CD4-positive, alpha-beta T cell (primary cell): ENCODE measurements at regions not wholly inside any gene's neighbourhood (a gene's known extent, or its start where the extent isn't known, plus 50 kb on each side); places are given as distances from the start of the nearest gene placed in this dataset.

Experiments
- ATAC-seq: fragments of 200-7000 bp; cut with Tn5 transposase; one replicate; pipeline ENCODE4 v1.10.0; 2022; ENCODE audit warnings: mild to moderate bottlenecking; ENCODE audit not compliant: poor library complexity
- CTCF ChIA-PET: fragments of 350-600 bp; sonication (Branson Sonifier 250); formaldehyde crosslinking; loops from one replicate; lab custom pipeline; 2021; ENCODE audit warnings: antibody characterized with exemption, inconsistent platforms; lab: Charles Lee
- POLR2A ChIA-PET: fragments of 350-600 bp; sonication (Branson Sonifier 250); formaldehyde crosslinking; loops from one replicate; lab custom pipeline; 2021; ENCODE audit warnings: antibody characterized with exemption, inconsistent platforms; lab: Charles Lee
- DNase-seq, 14 experiments: peaks; one replicate each; pipeline ENCODE4 v3.0.0-alpha.2; 2013 to 2020; ENCODE audit warnings: mixed read lengths in 2 of 14
- H3K27ac ChIP-seq, 2 donors: one replicate each; pipeline versions ENCODE4 v1.5.1 to v1.7.0; 2013; ENCODE audit warnings: low read length in 2 of 2, low read depth in 1 of 2, mild to moderate bottlenecking in 1 of 2
- H3K27me3 ChIP-seq, 2 experiments: 1 replicate in 1 of 2; 2 replicates in 1 of 2; pipeline versions ENCODE4 v1.6.1 to v1.7.0; 2013; ENCODE audit warnings: low read length in 2 of 2, control low read depth in 1 of 2, mild to moderate bottlenecking in 1 of 2, moderate library complexity in 1 of 2; ENCODE audit not compliant: insufficient read depth in 2 of 2, control insufficient read depth in 1 of 2
- H3K36me3 ChIP-seq: one replicate; pipeline ENCODE4 v1.6.1; 2013; ENCODE audit warnings: low read length, control low read depth; ENCODE audit not compliant: insufficient read depth
- H3K4me1 ChIP-seq: one replicate; pipeline ENCODE4 v1.6.1; 2013; ENCODE audit warnings: low read length, control low read depth; ENCODE audit not compliant: insufficient read depth
- H3K4me3 ChIP-seq: one replicate; pipeline ENCODE4 v1.5.1; 2013; ENCODE audit warnings: mild to moderate bottlenecking, low read length, moderate library complexity
- H3K9me3 ChIP-seq, 2 experiments: 1 replicate in 1 of 2; 2 replicates in 1 of 2; pipeline versions ENCODE4 v1.6.1 to v1.7.0; 2013; ENCODE audit warnings: low read length in 2 of 2, mild to moderate bottlenecking in 2 of 2, control low read depth in 1 of 2, moderate library complexity in 1 of 2; ENCODE audit not compliant: control insufficient read depth in 1 of 2, insufficient read depth in 1 of 2
- H3K27ac Mint-ChIP-seq: one replicate; pipeline ENCODE4 v1.8.0; 2020; ENCODE audit warnings: mixed read lengths
- H3K27me3 Mint-ChIP-seq: one replicate; pipeline ENCODE4 v1.8.0; 2021; ENCODE audit warnings: mixed read lengths
- H3K36me3 Mint-ChIP-seq: one replicate; pipeline ENCODE4 v1.8.0; 2021; ENCODE audit warnings: low read depth, mixed read lengths
- H3K4me1 Mint-ChIP-seq: one replicate; pipeline ENCODE4 v1.8.0; 2021; ENCODE audit warnings: low read depth, mixed read lengths
- H3K4me3 Mint-ChIP-seq: one replicate; pipeline ENCODE4 v1.8.0; 2020; ENCODE audit warnings: mild to moderate bottlenecking, mixed read lengths
- H3K9me3 Mint-ChIP-seq: one replicate; pipeline ENCODE4 v1.8.0; 2020; ENCODE audit warnings: mixed read lengths
- CTCF ChIP-seq: fragments of 200-600 bp; IDR thresholded peaks from one replicate; pipeline ENCODE4 v1.8.0; 2022; ENCODE audit warnings: antibody characterized with exemption, mild to moderate bottlenecking
- intact Hi-C, 2 experiments: fragments of 100-400 bp; cut with DNase I in 1 of 2; cut with micrococcal nuclease in 1 of 2; formaldehyde crosslinking; loops; one replicate each; pipeline versions ENCODE4 v1.15.1 to v1.9.0; 2023 to 2025; cut with DNase I, micrococcal nuclease

GRCh38 chr6:153215242-153215641 lies 84.2 kb upstream of the RGS17 start:
- DNase-seq = no peak
- Histone ChIP-seq H3K4me3 (no peak overlapping the region), H3K4me1 (no peaks in the 10 kb centered on the region), H3K27ac (no peak overlapping the region), H3K9me3 (no peaks in the 10 kb centered on the region), H3K36me3 (no peaks in the 10 kb centered on the region), H3K27me3 (no peaks in the 10 kb centered on the region)
- no peak for TF ChIP-seq CTCF
- intact Hi-C loops = no loop called here
- CTCF ChIA-PET = no interaction called here
- Mint-ChIP-seq H3K36me3 (no peaks in the 10 kb centered on the region), H3K27me3 (no peaks in the 10 kb centered on the region), H3K4me1 (peaks cover 5% of the 10 kb centered on the region), H3K9me3 (no peaks in the 10 kb centered on the region), H3K27ac (no peak overlapping the region), H3K4me3 (no peak overlapping the region)
- POLR2A ChIA-PET = no interaction called here
- ATAC-seq = no peak

DNA sequence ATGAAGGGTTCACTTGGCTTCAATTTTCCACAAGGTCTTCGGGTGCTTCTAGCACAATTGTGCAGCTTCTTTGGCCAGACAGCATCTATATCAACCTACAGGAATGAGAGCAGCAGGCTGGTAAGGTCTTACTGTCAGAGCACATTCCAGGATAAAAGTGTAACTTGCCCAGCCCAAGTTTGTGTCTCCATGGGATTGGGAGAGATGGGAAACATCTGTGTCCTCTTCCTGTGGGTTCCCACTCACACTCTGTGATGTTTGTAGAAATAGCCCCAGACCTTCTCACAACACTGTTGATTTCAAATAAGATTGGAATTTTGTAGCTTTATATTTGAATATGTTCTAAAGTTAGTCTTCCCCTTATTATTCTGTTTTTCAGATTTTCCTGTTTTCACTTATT lies 83.4 kb upstream of the RGS17 start:
- H3K4me3 Mint-ChIP-seq = no peak overlapping the region
- no peaks in the 10 kb centered on the region for H3K27me3 Mint-ChIP-seq
- H3K27me3 ChIP-seq = no peaks in the 10 kb centered on the region
- no peak for TF ChIP-seq CTCF
- DNase-seq = no peak
- H3K9me3 Mint-ChIP-seq = no peaks in the 10 kb centered on the region
- H3K27ac Mint-ChIP-seq = no peak overlapping the region
- ChIA-PET POLR2A (no interaction called here), CTCF (interaction anchor here (0.7 kb wide), 1 partner anchor 17 kb away, joined by 3 read pairs; no protein-coding TSS in a partner anchor)
- no peaks in the 10 kb centered on the region for H3K36me3 Mint-ChIP-seq
- H3K9me3 ChIP-seq = no peaks in the 10 kb centered on the region
- H3K4me1 ChIP-seq = no peaks in the 10 kb centered on the region
- H3K4me3 ChIP-seq = no peak overlapping the region
- peaks cover 12% of the 10 kb centered on the region for H3K4me1 Mint-ChIP-seq
- intact Hi-C loops = no loop called here
- H3K36me3 ChIP-seq = no peaks in the 10 kb centered on the region
- no peak overlapping the region for H3K27ac ChIP-seq
- no peak for ATAC-seq

DNA sequence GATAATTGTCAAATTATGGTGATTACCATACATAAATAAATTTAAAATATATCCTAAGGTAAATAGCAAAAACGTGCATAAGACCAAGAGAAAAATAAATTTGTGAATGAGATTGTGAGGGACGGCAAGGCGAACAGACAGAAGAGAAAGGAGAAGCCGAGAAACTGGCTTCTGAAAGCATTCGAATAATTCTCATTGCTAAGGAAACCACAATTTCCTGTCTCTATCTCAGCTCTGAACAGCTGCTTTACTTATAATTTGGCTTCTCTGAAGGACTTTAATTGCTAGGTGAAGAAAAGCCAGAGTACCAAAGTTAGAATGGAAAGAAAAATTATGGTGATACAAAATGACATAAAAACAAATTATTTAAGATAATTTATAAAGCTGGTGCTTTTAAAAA lies 79.0 kb upstream of the RGS17 start:
- DNase-seq (peak in 2 of 14 experiments; percentile 3 to 10), ATAC-seq (no peak)
- H3K4me1 Mint-ChIP-seq = peaks cover 12% of the 10 kb centered on the region
- no peaks in the 10 kb centered on the region for H3K27me3 Mint-ChIP-seq
- H3K36me3 Mint-ChIP-seq = no peaks in the 10 kb centered on the region
- no peak overlapping the region for H3K27ac ChIP-seq
- POLR2A ChIA-PET = no interaction called here
- no peaks in the 10 kb centered on the region for H3K4me1 ChIP-seq
- no peak overlapping the region for H3K27ac Mint-ChIP-seq
- CTCF ChIA-PET = no interaction called here
- H3K36me3 ChIP-seq = no peaks in the 10 kb centered on the region
- H3K9me3 ChIP-seq = no peaks in the 10 kb centered on the region
- intact Hi-C loops = no loop called here
- H3K4me3 ChIP-seq = no peak overlapping the region
- H3K27me3 ChIP-seq = no peaks in the 10 kb centered on the region
- no peaks in the 10 kb centered on the region for H3K9me3 Mint-ChIP-seq
- H3K4me3 Mint-ChIP-seq = peak overlapping the region; percentile 4
- TF ChIP-seq CTCF = no peak
